K562 (cell line): ENCODE measurements at regions not wholly inside any gene's neighbourhood (a gene's known extent, or its start where the extent isn't known, plus 50 kb on each side); places are given as distances from the start of the nearest gene placed in this dataset.

Experiments used
- ATAC-seq: fragments of 200-7000 bp; cut with Tn5 transposase; 3 replicates; pipeline ENCODE4 v1.9.1; 2020; ENCODE audit warnings: moderate library complexity
- BruUV-seq: library from RNA; stranded (reverse); fragments of 400-500 nt; replicated peaks from 2 replicates; lab custom pipeline; 2021; lab: Mats Ljungman, UMichigan
- CTCF ChIA-PET: fragments of 300-600 bp; formaldehyde crosslinking; extraction: SDS; loops from one replicate; lab custom pipeline; 2021; ENCODE audit warnings: low intra/inter-chr PET ratio; lab: Yijun Ruan, JAX
- POLR2A ChIA-PET: fragments of 300-600, 350-650 bp; sonication (Branson Sonifier 250); formaldehyde crosslinking; extraction: SDS; loops from one replicate; lab custom pipeline; 2021; ENCODE audit warnings: antibody characterized with exemption, inconsistent platforms; lab: Yijun Ruan, JAX
- DNase-seq, 4 experiments: peaks; one replicate each; pipeline versions ENCODE4 v3.0.0 to v3.0.0-alpha.2; 2011 to 2018; ENCODE audit warnings: low spot score in 3 of 4, mixed read lengths in 3 of 4; ENCODE audit errors: extremely low read depth in 1 of 4
- FAIRE-seq: peaks from 2 replicates; lab custom pipeline; 2011; peaks lifted over from hg19 to GRCh38; lab: Jason Lieb, UNC
- H2AFZ ChIP-seq: 2 replicates; pipeline ENCODE4 v1.6.0; 2011; ENCODE audit warnings: low read depth, low read length, control low read depth, inconsistent platforms
- H3K27ac ChIP-seq: fragments of 200-600 bp; 3 replicates; pipeline ENCODE4 v1.8.0; 2011; ENCODE audit warnings: low read depth, mild to moderate bottlenecking, control low read depth, inconsistent platforms, low read length, moderate library complexity, mixed read lengths; ENCODE audit errors: extremely low read depth
- H3K27me3 ChIP-seq, 2 experiments: fragments of 300-600 bp in 1 of 2; 2 replicates in 1 of 2; 3 replicates in 1 of 2; pipeline versions ENCODE4 v1.6.0 to v1.8.0; 2011; ENCODE audit warnings: inconsistent platforms in 2 of 2, low read length in 2 of 2, mild to moderate bottlenecking in 1 of 2, mixed read lengths in 1 of 2, moderate library complexity in 1 of 2; ENCODE audit not compliant: control insufficient read depth in 2 of 2, insufficient read depth in 2 of 2
- H3K36me3 ChIP-seq: fragments of 300-600 bp; 3 replicates; pipeline ENCODE4 v1.8.0; 2011; ENCODE audit warnings: mild to moderate bottlenecking, low read length, inconsistent platforms; ENCODE audit not compliant: control insufficient read depth, insufficient read depth
- H3K4me1 ChIP-seq, 2 experiments: fragments of 200-600 bp in 1 of 2; replicated peaks in 1 of 2; 2 replicates in 1 of 2; 3 replicates in 1 of 2; pipeline versions ENCODE4 v1.5.1 to v1.8.0; 2011; ENCODE audit warnings: inconsistent platforms in 2 of 2, low read length in 2 of 2, mild to moderate bottlenecking in 1 of 2, mixed read lengths in 1 of 2, moderate library complexity in 1 of 2; ENCODE audit not compliant: control insufficient read depth in 2 of 2, insufficient read depth in 2 of 2
- H3K4me2 ChIP-seq: 2 replicates; pipeline ENCODE4 v1.6.1; 2011; ENCODE audit warnings: low read length, control low read depth, inconsistent platforms, mixed read lengths; ENCODE audit not compliant: insufficient read depth
- H3K4me3 ChIP-seq: fragments of 200-600 bp; sonication (generic), shearing (Covaris generic); 2 replicates; pipeline ENCODE4 v1.5.1; 2016; ENCODE audit warnings: control low read depth, inconsistent platforms
- H3K79me2 ChIP-seq: fragments of 200-600 bp; 3 replicates; pipeline ENCODE4 v1.8.0; 2011; ENCODE audit warnings: low read length, inconsistent platforms; ENCODE audit not compliant: control insufficient read depth, insufficient read depth
- H3K9ac ChIP-seq, 2 experiments: 2 replicates each; pipeline versions ENCODE4 v1.6.0 to v1.6.1; 2011; ENCODE audit warnings: low read depth in 2 of 2, low read length in 2 of 2, control low read depth in 1 of 2, inconsistent platforms in 1 of 2, mild to moderate bottlenecking in 1 of 2, mixed read lengths in 1 of 2; ENCODE audit not compliant: insufficient read depth in 1 of 2
- H3K9me1 ChIP-seq: one replicate; pipeline ENCODE4 v1.6.0; 2011; ENCODE audit warnings: inconsistent platforms, mild to moderate bottlenecking, low read length, moderate library complexity; ENCODE audit not compliant: control insufficient read depth, insufficient read depth
- H3K9me3 ChIP-seq: replicated peaks from 2 replicates; pipeline ENCODE4 v1.5.1; 2011; ENCODE audit warnings: low read depth, low read length, inconsistent platforms; ENCODE audit not compliant: control insufficient read depth, insufficient read depth
- H4K20me1 ChIP-seq: replicated peaks from 2 replicates; pipeline ENCODE4 v1.6.1; 2011; ENCODE audit warnings: low read length, inconsistent platforms, mixed read lengths; ENCODE audit not compliant: control insufficient read depth, insufficient read depth
- CXXC5 ChIP-seq: fragments of 250-450 bp; sonication (Bioruptor Pico); IDR thresholded peaks from 2 replicates; pipeline ENCODE4 v1.8.0; 2022; ENCODE audit warnings: inconsistent platforms, mild to moderate bottlenecking, moderate library complexity
- KDM2B ChIP-seq: fragments of 250-450 bp; sonication (Bioruptor Pico); IDR thresholded peaks from 2 replicates; pipeline ENCODE4 v1.8.0; 2021; ENCODE audit warnings: mild to moderate bottlenecking, moderate library complexity
- NCOA1 ChIP-seq: fragments of 450-650 bp; IDR thresholded peaks from 2 replicates; pipeline ENCODE4 v1.6.1; 2016; ENCODE audit warnings: low read depth
- TGIF2 ChIP-seq: sonication (generic); formaldehyde crosslinking; IDR thresholded peaks from 2 replicates; pipeline ENCODE4 v1.8.1; 2022; ENCODE audit warnings: mild to moderate bottlenecking, missing genetic modification reagents, moderate library complexity
- WGBS: fragments of 100-300 bp; shearing (Covaris generic); methylation state at CpG from one replicate; pipeline ENCODE4 v1.1.6; 2016; ENCODE audit warnings: low coverage, mixed read lengths; ENCODE audit not compliant: insufficient coverage; ENCODE audit errors: missing lambda C conversion rate; 5-methylcytosine and 5-hydroxymethylcytosine counted together
- in situ Hi-C: fragments of 300-500 bp; cut with MboI; formaldehyde crosslinking; loops from 4 replicates; pipeline ENCODE4 v1.15.0; 2018; ENCODE audit warnings: inconsistent platforms, mixed read lengths
- intact Hi-C: fragments of 100-400 bp; cut with micrococcal nuclease; formaldehyde crosslinking; loops from 2 replicates; pipeline ENCODE4 v1.14.2; 2022
- TF ChIP-seq, protein P1 (sequence below): fragments of 250-450 bp; sonication (Bioruptor Pico); IDR thresholded peaks from 2 replicates; pipeline ENCODE4 v1.5.1; 2021; ENCODE audit warnings: mild to moderate bottlenecking
- TF ChIP-seq, protein P2 (sequence below): fragments of 250-450 bp; sonication (Bioruptor Pico); IDR thresholded peaks from 2 replicates; pipeline ENCODE4 v1.4.0; 2020; ENCODE audit warnings: mild to moderate bottlenecking
- TF ChIP-seq, protein P3 (sequence below): fragments of 200-800 bp; sonication (Bioruptor generic); IDR thresholded peaks from 2 replicates; pipeline ENCODE4 v1.6.1; 2017; ENCODE audit warnings: missing genetic modification characterization, missing compliant biosample characterization
- TF ChIP-seq, protein P4 (sequence below): conservative IDR thresholded peaks from 2 replicates; pipeline ENCODE4 v1.6.1; 2011; ENCODE audit warnings: low read depth, mild to moderate bottlenecking, low read length; ENCODE audit not compliant: control insufficient read depth
- TF ChIP-seq, protein P5 (sequence below): fragments of 450-650 bp; IDR thresholded peaks from one replicate; pipeline ENCODE4 v1.6.1; 2018; ENCODE audit warnings: mild to moderate bottlenecking, moderate library complexity; ENCODE audit not compliant: partially characterized antibody

DNA sequence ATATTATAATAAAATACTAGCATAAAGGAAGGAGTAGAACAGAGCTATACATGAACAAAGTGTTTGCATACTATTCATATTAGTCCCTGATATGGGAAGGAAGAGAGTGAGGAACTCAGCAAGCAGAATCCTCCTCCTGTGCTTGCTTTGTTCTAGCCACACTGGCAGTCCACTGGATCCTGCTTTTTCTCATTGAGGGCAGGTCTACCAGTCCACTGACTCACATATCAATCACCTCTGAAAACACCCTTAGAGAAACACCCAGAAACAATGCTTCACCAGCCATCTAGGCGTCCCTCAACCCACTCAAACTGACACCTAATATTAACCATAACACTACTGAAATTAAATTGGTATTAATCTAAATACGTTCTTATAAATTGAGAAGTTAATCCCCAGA is 1861.7 kb upstream of the SEL1L start:
- ATAC-seq = no peak
- no peaks in the 10 kb centered on the region for H3K9me3 ChIP-seq
- no peak overlapping the region for H3K4me3 ChIP-seq
- no peak overlapping the region for H2AFZ ChIP-seq
- H3K9ac ChIP-seq = no peak overlapping the region
- H4K20me1 ChIP-seq = no peaks in the 10 kb centered on the region
- TF ChIP-seq NCOA1 = no peak
- TF ChIP-seq CXXC5 (CRISPR knock-in tag) = no peak
- no peak for TF ChIP-seq TGIF2 (CRISPR knock-in tag)
- TF ChIP-seq, protein P1, sequence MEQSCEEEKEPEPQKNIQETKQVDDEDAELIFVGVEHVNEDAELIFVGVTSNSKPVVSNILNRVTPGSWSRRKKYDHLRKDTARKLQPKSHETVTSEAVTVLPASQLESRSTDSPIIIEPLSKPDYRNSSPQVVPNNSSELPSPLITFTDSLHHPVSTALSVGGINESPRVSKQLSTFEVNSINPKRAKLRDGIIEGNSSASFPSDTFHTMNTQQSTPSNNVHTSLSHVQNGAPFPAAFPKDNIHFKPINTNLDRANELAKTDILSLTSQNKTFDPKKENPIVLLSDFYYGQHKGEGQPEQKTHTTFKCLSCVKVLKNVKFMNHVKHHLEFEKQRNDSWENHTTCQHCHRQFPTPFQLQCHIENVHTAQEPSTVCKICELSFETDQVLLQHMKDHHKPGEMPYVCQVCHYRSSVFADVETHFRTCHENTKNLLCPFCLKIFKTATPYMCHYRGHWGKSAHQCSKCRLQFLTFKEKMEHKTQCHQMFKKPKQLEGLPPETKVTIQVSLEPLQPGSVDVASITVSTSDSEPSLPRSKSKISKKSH (CRISPR knock-in tag) = no peak
- no peak overlapping the region for H3K4me2 ChIP-seq
- WGBS = 0% methylated on average over 2 of the region's 2 CpGs
- POLR2A ChIA-PET = no interaction called here
- in situ Hi-C loops (no loop called here), intact Hi-C loops (no loop called here)
- no peaks in the 10 kb centered on the region for H3K27me3 ChIP-seq
- H3K27ac ChIP-seq = no peak overlapping the region
- no TSS peak for BruUV-seq
- H3K36me3 ChIP-seq = no peaks in the 10 kb centered on the region
- CTCF ChIA-PET = no interaction called here
- no peak for FAIRE-seq
- H3K79me2 ChIP-seq = no peaks in the 10 kb centered on the region
- no peak for DNase-seq
- H3K4me1 ChIP-seq = no peaks in the 10 kb centered on the region
- H3K9me1 ChIP-seq = no peaks in the 10 kb centered on the region

DNA sequence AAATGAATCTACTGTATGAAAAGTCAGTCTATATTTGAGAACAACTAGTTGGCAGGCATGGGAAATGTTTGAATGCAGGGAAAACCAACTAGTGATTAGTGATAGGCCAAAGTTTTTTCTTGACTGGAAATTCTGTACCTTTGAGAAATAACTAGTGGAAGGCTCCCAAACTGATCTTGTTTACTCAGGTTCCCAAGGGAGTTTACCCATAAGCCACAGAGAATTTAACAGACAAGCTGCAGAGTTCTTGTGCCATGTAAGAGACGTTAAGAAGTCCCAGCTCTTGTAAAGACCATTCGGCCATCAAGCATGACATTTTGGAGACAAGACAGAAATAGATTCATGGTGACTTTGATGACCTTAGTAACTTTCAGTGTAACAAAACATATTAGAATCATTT is 1882.8 kb upstream of the SEL1L start:
- no peak overlapping the region for H3K4me2 ChIP-seq
- no peaks in the 10 kb centered on the region for H3K36me3 ChIP-seq
- H3K9me3 ChIP-seq = no peaks in the 10 kb centered on the region
- BruUV-seq = no TSS peak
- no peak overlapping the region for H3K9ac ChIP-seq
- H4K20me1 ChIP-seq = no peaks in the 10 kb centered on the region
- H3K4me3 ChIP-seq = no peak overlapping the region
- ChIA-PET CTCF (no interaction called here), POLR2A (no interaction called here)
- DNase-seq = no peak
- H3K9me1 ChIP-seq = no peaks in the 10 kb centered on the region
- intact Hi-C loops = no loop called here
- no peak overlapping the region for H3K27ac ChIP-seq
- H2AFZ ChIP-seq = no peak overlapping the region
- WGBS = 0% methylated on average over 1 of the region's 2 CpGs
- no peaks in the 10 kb centered on the region for H3K79me2 ChIP-seq
- no peak for ATAC-seq
- H3K4me1 ChIP-seq = no peaks in the 10 kb centered on the region
- H3K27me3 ChIP-seq = no peaks in the 10 kb centered on the region
- in situ Hi-C loops = no loop called here
- FAIRE-seq = no peak
- TF ChIP-seq, protein P2, sequence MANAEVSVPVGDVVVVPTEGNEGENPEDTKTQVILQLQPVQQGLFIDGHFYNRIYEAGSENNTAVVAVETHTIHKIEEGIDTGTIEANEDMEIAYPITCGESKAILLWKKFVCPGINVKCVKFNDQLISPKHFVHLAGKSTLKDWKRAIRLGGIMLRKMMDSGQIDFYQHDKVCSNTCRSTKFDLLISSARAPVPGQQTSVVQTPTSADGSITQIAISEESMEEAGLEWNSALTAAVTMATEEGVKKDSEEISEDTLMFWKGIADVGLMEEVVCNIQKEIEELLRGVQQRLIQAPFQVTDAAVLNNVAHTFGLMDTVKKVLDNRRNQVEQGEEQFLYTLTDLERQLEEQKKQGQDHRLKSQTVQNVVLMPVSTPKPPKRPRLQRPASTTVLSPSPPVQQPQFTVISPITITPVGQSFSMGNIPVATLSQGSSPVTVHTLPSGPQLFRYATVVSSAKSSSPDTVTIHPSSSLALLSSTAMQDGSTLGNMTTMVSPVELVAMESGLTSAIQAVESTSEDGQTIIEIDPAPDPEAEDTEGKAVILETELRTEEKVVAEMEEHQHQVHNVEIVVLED = no peak
- TF ChIP-seq, protein P3, sequence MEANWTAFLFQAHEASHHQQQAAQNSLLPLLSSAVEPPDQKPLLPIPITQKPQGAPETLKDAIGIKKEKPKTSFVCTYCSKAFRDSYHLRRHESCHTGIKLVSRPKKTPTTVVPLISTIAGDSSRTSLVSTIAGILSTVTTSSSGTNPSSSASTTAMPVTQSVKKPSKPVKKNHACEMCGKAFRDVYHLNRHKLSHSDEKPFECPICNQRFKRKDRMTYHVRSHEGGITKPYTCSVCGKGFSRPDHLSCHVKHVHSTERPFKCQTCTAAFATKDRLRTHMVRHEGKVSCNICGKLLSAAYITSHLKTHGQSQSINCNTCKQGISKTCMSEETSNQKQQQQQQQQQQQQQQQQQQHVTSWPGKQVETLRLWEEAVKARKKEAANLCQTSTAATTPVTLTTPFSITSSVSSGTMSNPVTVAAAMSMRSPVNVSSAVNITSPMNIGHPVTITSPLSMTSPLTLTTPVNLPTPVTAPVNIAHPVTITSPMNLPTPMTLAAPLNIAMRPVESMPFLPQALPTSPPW (CRISPR knock-in tag) = no peak
- no peak for TF ChIP-seq KDM2B (CRISPR knock-in tag)
- TF ChIP-seq, protein P4, sequence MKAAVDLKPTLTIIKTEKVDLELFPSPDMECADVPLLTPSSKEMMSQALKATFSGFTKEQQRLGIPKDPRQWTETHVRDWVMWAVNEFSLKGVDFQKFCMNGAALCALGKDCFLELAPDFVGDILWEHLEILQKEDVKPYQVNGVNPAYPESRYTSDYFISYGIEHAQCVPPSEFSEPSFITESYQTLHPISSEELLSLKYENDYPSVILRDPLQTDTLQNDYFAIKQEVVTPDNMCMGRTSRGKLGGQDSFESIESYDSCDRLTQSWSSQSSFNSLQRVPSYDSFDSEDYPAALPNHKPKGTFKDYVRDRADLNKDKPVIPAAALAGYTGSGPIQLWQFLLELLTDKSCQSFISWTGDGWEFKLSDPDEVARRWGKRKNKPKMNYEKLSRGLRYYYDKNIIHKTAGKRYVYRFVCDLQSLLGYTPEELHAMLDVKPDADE = no peak
- TF ChIP-seq, protein P5, sequence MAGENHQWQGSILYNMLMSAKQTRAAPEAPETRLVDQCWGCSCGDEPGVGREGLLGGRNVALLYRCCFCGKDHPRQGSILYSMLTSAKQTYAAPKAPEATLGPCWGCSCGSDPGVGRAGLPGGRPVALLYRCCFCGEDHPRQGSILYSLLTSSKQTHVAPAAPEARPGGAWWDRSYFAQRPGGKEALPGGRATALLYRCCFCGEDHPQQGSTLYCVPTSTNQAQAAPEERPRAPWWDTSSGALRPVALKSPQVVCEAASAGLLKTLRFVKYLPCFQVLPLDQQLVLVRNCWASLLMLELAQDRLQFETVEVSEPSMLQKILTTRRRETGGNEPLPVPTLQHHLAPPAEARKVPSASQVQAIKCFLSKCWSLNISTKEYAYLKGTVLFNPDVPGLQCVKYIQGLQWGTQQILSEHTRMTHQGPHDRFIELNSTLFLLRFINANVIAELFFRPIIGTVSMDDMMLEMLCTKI = no peak
